H1 (cell line): ENCODE measurements at regions not wholly inside any gene's neighbourhood (a gene's known extent, or its start where the extent isn't known, plus 50 kb on each side); places are given as distances from the start of the nearest gene placed in this dataset.

ENCODE experiments used
- CTCF ChIA-PET: fragments of 300-600 bp; sonication (Branson Sonifier 250); formaldehyde crosslinking; loops from one replicate; lab custom pipeline; 2021; ENCODE audit not compliant: partially characterized antibody; lab: Charles Lee
- POLR2A ChIA-PET: fragments of 300-600 bp; sonication (Branson Sonifier 250); formaldehyde crosslinking; loops from one replicate; lab custom pipeline; 2021; ENCODE audit warnings: inconsistent platforms; ENCODE audit not compliant: partially characterized antibody; lab: Charles Lee
- DNase-seq, 2 experiments: peaks; one replicate each; pipeline versions ENCODE4 v3.0.0 to v3.0.0-alpha.2; 2010 to 2022; ENCODE audit warnings: low spot score in 2 of 2, low read depth in 1 of 2, mixed read lengths in 1 of 2
- FAIRE-seq: peaks from 2 replicates; lab custom pipeline; 2011; peaks lifted over from hg19 to GRCh38; lab: Jason Lieb, UNC
- H2AFZ ChIP-seq: 2 replicates; pipeline ENCODE4 v1.8.1; 2012; ENCODE audit warnings: low read length, inconsistent platforms
- H2AK5ac ChIP-seq: 2 replicates; pipeline ENCODE4 v1.6.1; 2013; ENCODE audit warnings: low read depth, low read length
- H2BK120ac ChIP-seq: replicated peaks from 2 replicates; pipeline ENCODE3; 2013; ENCODE audit warnings: low read depth, low read length, inconsistent platforms
- H2BK12ac ChIP-seq: 2 replicates; pipeline ENCODE4 v1.6.1; 2013; ENCODE audit warnings: low read depth, low read length
- H2BK15ac ChIP-seq: 2 replicates; pipeline ENCODE4 v1.6.1; 2013; ENCODE audit warnings: low read length
- H2BK20ac ChIP-seq: 2 replicates; pipeline ENCODE4 v1.6.1; 2013; ENCODE audit warnings: low read length
- H2BK5ac ChIP-seq: 2 replicates; pipeline ENCODE4 v1.6.1; 2013; ENCODE audit warnings: low read depth, low read length
- H3K14ac ChIP-seq: 2 replicates; pipeline ENCODE4 v1.6.1; 2013; ENCODE audit warnings: inconsistent platforms; ENCODE audit not compliant: insufficient read length
- H3K18ac ChIP-seq: 2 replicates; pipeline ENCODE4 v1.6.1; 2013; ENCODE audit warnings: low read length; ENCODE audit errors: extremely low read depth
- H3K23ac ChIP-seq: 2 replicates; pipeline ENCODE4 v1.6.1; 2013; ENCODE audit warnings: inconsistent platforms; ENCODE audit not compliant: insufficient read length
- H3K23me2 ChIP-seq: 2 replicates; pipeline ENCODE4 v1.6.1; 2013; ENCODE audit warnings: low read depth, low read length
- H3K27ac ChIP-seq: 2 replicates; pipeline ENCODE4 v1.6.1; 2011; ENCODE audit warnings: low read depth, low read length, inconsistent platforms
- H3K27me3 ChIP-seq, 4 experiments: replicated peaks in 1 of 4; 1 replicate in 1 of 4; 2 replicates in 3 of 4; pipeline versions ENCODE4 v1.6.1 to v1.8.1; 2011 to 2013; ENCODE audit warnings: low read length in 3 of 4, mild to moderate bottlenecking in 3 of 4, inconsistent platforms in 2 of 4, mixed read lengths in 2 of 4, moderate library complexity in 1 of 4; ENCODE audit not compliant: control insufficient read depth in 3 of 4, insufficient read depth in 3 of 4; ENCODE audit errors: extremely low read depth in 1 of 4
- H3K36me3 ChIP-seq, 4 experiments: 2 replicates each; pipeline versions ENCODE4 v1.6.1 to v1.8.1; 2011 to 2013; ENCODE audit warnings: mild to moderate bottlenecking in 4 of 4, low read length in 3 of 4, moderate library complexity in 2 of 4, control low read depth in 1 of 4, inconsistent platforms in 1 of 4; ENCODE audit not compliant: insufficient read depth in 4 of 4, control insufficient read depth in 2 of 4
- H3K4ac ChIP-seq: replicated peaks from 2 replicates; pipeline ENCODE3; 2013; ENCODE audit warnings: low read length, low read depth, mixed read lengths, inconsistent platforms; ENCODE audit not compliant: insufficient read length
- H3K4me1 ChIP-seq, 4 experiments: replicated peaks in 1 of 4; 1 replicate in 1 of 4; 2 replicates in 3 of 4; pipeline versions ENCODE4 v1.6.1 to v1.8.1; 2011 to 2013; ENCODE audit warnings: low read length in 3 of 4, inconsistent platforms in 2 of 4, mixed read lengths in 1 of 4; ENCODE audit not compliant: insufficient read depth in 4 of 4, control insufficient read depth in 3 of 4
- H3K4me2 ChIP-seq, 2 experiments: 2 replicates each; pipeline versions ENCODE4 v1.6.1 to v1.8.1; 2011 to 2013; ENCODE audit warnings: low read depth in 2 of 2, low read length in 2 of 2, control low read depth in 1 of 2, inconsistent platforms in 1 of 2, mild to moderate bottlenecking in 1 of 2; ENCODE audit not compliant: insufficient read depth in 1 of 2
- H3K4me3 ChIP-seq, 4 experiments: fragments of 200-600, 300-600 bp in 1 of 4; sonication (generic), shearing (Covaris generic), sonication (Bioruptor Twin) in 1 of 4; 2 replicates each; pipeline versions ENCODE4 v1.5.1 to v1.8.1; 2011 to 2016; ENCODE audit warnings: low read length in 4 of 4, low read depth in 3 of 4, control low read depth in 2 of 4, inconsistent platforms in 2 of 4, mild to moderate bottlenecking in 2 of 4, mixed read lengths in 1 of 4, moderate library complexity in 1 of 4; ENCODE audit not compliant: insufficient read depth in 2 of 4; ENCODE audit errors: extremely low read depth in 1 of 4
- H3K56ac ChIP-seq: replicated peaks from 2 replicates; pipeline ENCODE3; 2013; ENCODE audit warnings: low read depth, mild to moderate bottlenecking, mixed read lengths, low read length, inconsistent platforms; ENCODE audit not compliant: insufficient read length
- H3K79me1 ChIP-seq: 2 replicates; pipeline ENCODE4 v1.6.1; 2013; ENCODE audit warnings: low read depth, low read length, control low read depth
- H3K79me2 ChIP-seq, 2 experiments: 2 replicates each; pipeline versions ENCODE4 v1.6.1 to v1.8.1; 2012 to 2013; ENCODE audit warnings: low read length in 2 of 2, mild to moderate bottlenecking in 2 of 2, inconsistent platforms in 1 of 2; ENCODE audit not compliant: insufficient read depth in 2 of 2, control insufficient read depth in 1 of 2
- H3K9ac ChIP-seq, 4 experiments: replicated peaks in 1 of 4; 1 replicate in 1 of 4; 2 replicates in 3 of 4; pipeline versions ENCODE4 v1.6.1 to v1.8.1; 2011 to 2013; ENCODE audit warnings: low read depth in 3 of 4, low read length in 3 of 4, control low read depth in 2 of 4, mild to moderate bottlenecking in 2 of 4, moderate library complexity in 2 of 4, inconsistent platforms in 1 of 4; ENCODE audit errors: extremely low read depth in 1 of 4
- H3K9me3 ChIP-seq, 2 experiments: 2 replicates each; pipeline versions ENCODE4 v1.6.1 to v1.8.1; 2012 to 2013; ENCODE audit warnings: mild to moderate bottlenecking in 2 of 2, moderate library complexity in 2 of 2, control low read depth in 1 of 2, inconsistent platforms in 1 of 2, low read depth in 1 of 2, low read length in 1 of 2, mixed read lengths in 1 of 2; ENCODE audit not compliant: insufficient read depth in 2 of 2
- H4K20me1 ChIP-seq, 2 experiments: replicated peaks in 1 of 2; 2 replicates each; pipeline versions ENCODE3 to v1.8.1; 2011 to 2013; ENCODE audit warnings: inconsistent platforms in 2 of 2, low read length in 2 of 2, mild to moderate bottlenecking in 1 of 2; ENCODE audit not compliant: insufficient read depth in 2 of 2, control insufficient read depth in 1 of 2
- H4K5ac ChIP-seq: 2 replicates; pipeline ENCODE4 v1.6.1; 2013; ENCODE audit warnings: low read length, low read depth, mixed read lengths, inconsistent platforms; ENCODE audit not compliant: insufficient read length
- H4K8ac ChIP-seq: 2 replicates; pipeline ENCODE4 v1.8.0; 2013; ENCODE audit warnings: mild to moderate bottlenecking, moderate library complexity, low read length, inconsistent platforms; ENCODE audit not compliant: insufficient read depth; ENCODE audit errors: extremely low read depth
- H4K91ac ChIP-seq: replicated peaks from 2 replicates; pipeline ENCODE3; 2013; ENCODE audit warnings: low read length, mixed read lengths, inconsistent platforms; ENCODE audit not compliant: insufficient read length
- CTBP2 ChIP-seq: IDR thresholded peaks from 2 replicates; pipeline ENCODE4 v1.7.0; 2011; ENCODE audit warnings: borderline replicate concordance, mild to moderate bottlenecking, moderate library complexity, mixed read lengths, low read length; ENCODE audit not compliant: insufficient read depth, insufficient read length
- EGR1 ChIP-seq: IDR thresholded peaks from 2 replicates; pipeline ENCODE4 v1.6.1; 2011; ENCODE audit warnings: low read depth, low read length, borderline replicate concordance
- EZH2 ChIP-seq: fragments of 200-600 bp; sonication (generic); IDR thresholded peaks from 2 replicates; pipeline ENCODE4 v1.7.1; 2012; ENCODE audit warnings: low read depth, mild to moderate bottlenecking, moderate library complexity, low read length, inconsistent platforms; ENCODE audit not compliant: severe bottlenecking
- PHF8 ChIP-seq: fragments of 200-600 bp; sonication (generic); conservative IDR thresholded peaks from 2 replicates; pipeline ENCODE4 v1.7.1; 2012; ENCODE audit warnings: low read depth, mild to moderate bottlenecking, inconsistent platforms, low read length, moderate library complexity
- POU5F1 ChIP-seq: IDR thresholded peaks from 2 replicates; pipeline ENCODE4 v1.6.1; 2011; ENCODE audit warnings: low read depth, mild to moderate bottlenecking, low read length, moderate library complexity
- RFX5 ChIP-seq: IDR thresholded peaks from 2 replicates; pipeline ENCODE4 v1.6.1; 2011; ENCODE audit warnings: low read depth, low read length, improper control_type of control experiment, borderline replicate concordance
- RXRA ChIP-seq: IDR thresholded peaks from 2 replicates; pipeline ENCODE4 v1.6.1; 2011; ENCODE audit warnings: low read depth, mild to moderate bottlenecking, low read length, moderate library complexity; ENCODE audit not compliant: insufficient read depth
- SAP30 ChIP-seq: fragments of 300-600 bp; sonication (generic); IDR thresholded peaks from 2 replicates; pipeline ENCODE4 v1.7.1; 2012; ENCODE audit warnings: low read length, moderate library complexity, mild to moderate bottlenecking, inconsistent platforms; ENCODE audit not compliant: insufficient read depth, insufficient replicate concordance
- SIN3A ChIP-seq, 2 experiments: IDR thresholded peaks in 1 of 2; conservative IDR thresholded peaks in 1 of 2; 2 replicates each; pipeline ENCODE4 v1.6.1; 2011 to 2012; ENCODE audit warnings: low read length in 2 of 2, improper control_type of control experiment in 1 of 2, low read depth in 1 of 2, mild to moderate bottlenecking in 1 of 2
- SP1 ChIP-seq: IDR thresholded peaks from 2 replicates; pipeline ENCODE4 v1.6.1; 2011; ENCODE audit warnings: low read depth, low read length
- SP4 ChIP-seq: IDR thresholded peaks from 2 replicates; pipeline ENCODE4 v1.6.1; 2012; ENCODE audit warnings: low read length, inconsistent platforms
- SRF ChIP-seq: IDR thresholded peaks from 2 replicates; pipeline ENCODE4 v1.6.1; 2011; ENCODE audit warnings: mild to moderate bottlenecking, low read depth, low read length, moderate library complexity
- TAF1 ChIP-seq: IDR thresholded peaks from 2 replicates; pipeline ENCODE4 v1.6.1; 2011; ENCODE audit warnings: mild to moderate bottlenecking, low read depth, low read length
- TEAD4 ChIP-seq: IDR thresholded peaks from 2 replicates; pipeline ENCODE4 v1.6.1; 2012; ENCODE audit warnings: low read depth, low read length, inconsistent platforms, mixed read lengths
- WGBS, 2 experiments: shearing (Covaris generic) in 1 of 2; methylation state at CpG; one replicate each; pipeline versions ENCODE4 v1.1.6 to v1.1.7; 2013 to 2015; ENCODE audit warnings: low lambda C conversion rate in 2 of 2, mixed read lengths in 2 of 2, inconsistent platforms in 1 of 2, low coverage in 1 of 2, missing lambda C conversion rate in 1 of 2; ENCODE audit not compliant: insufficient replicate concordance in 2 of 2, insufficient coverage in 1 of 2, insufficient read length in 1 of 2; ENCODE audit errors: extremely low coverage in 1 of 2, missing lambda C conversion rate in 1 of 2; 5-methylcytosine and 5-hydroxymethylcytosine counted together

DNA sequence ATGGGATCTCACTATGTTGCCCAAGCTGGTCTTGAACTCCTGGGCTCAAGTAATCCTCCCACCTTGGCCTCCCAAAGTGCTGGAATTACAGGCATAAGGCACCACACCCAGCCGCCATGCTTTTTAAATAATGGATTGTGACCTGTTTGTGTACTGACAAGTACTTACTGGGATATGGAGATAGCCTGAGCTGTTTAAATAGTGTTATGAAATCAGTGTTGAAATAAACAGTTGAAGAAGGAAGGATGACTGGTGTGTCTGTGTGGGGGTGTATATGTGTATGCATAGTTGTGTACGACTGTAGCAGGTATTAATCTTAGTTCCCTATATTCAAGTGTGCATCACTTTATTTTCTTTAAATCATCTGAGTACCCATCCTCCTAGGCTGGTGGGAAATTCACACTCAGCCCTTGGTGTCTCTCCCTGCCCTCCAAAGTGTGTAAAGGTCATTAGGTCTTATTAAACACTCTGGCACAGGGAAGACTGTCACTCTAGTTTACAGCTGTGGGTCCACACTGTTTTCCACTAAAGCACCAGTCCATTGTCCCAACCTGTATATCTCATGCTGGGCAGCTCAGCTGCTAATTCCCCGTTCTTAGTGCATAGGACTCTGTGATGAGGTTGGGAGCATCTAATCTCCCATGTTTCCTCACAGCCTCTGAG is 91.0 kb downstream of the SNX18 start:
- H3K4ac ChIP-seq = no peak overlapping the region
- no peaks in the 10 kb centered on the region for H3K4me1 ChIP-seq
- H4K91ac ChIP-seq = no peak overlapping the region
- H2BK20ac ChIP-seq = no peak overlapping the region
- H2BK12ac ChIP-seq = no peak overlapping the region
- H3K9me3 ChIP-seq = no peaks in the 10 kb centered on the region
- no peak overlapping the region for H3K14ac ChIP-seq
- H3K23me2 ChIP-seq = no peaks in the 10 kb centered on the region
- no peak overlapping the region for H2AFZ ChIP-seq
- FAIRE-seq (no peak), DNase-seq (no peak)
- H4K8ac ChIP-seq = no peak overlapping the region
- no peak overlapping the region for H4K5ac ChIP-seq
- no peak overlapping the region for H3K18ac ChIP-seq
- H2BK15ac ChIP-seq = no peak overlapping the region
- no peak overlapping the region for H2AK5ac ChIP-seq
- H3K27me3 ChIP-seq = no peaks in the 10 kb centered on the region
- 89% methylated on average over 3 of the region's 3 CpGs; no CpG with 5 or more reads in 1 of the 2 experiments for WGBS, 2 experiments
- ChIA-PET CTCF (interaction anchor here (0.8 to 1.2 kb wide), 2 partner anchors 45 to 1437 kb away, joined by 3 read pairs; no protein-coding TSS in a partner anchor), POLR2A (no interaction called here)
- no peaks in the 10 kb centered on the region for H3K79me1 ChIP-seq
- no peak overlapping the region for H2BK120ac ChIP-seq
- no peak overlapping the region for H3K27ac ChIP-seq
- H3K4me3 ChIP-seq = no peak overlapping the region
- no peak overlapping the region for H3K23ac ChIP-seq
- H3K4me2 ChIP-seq = no peak overlapping the region
- no peak overlapping the region for H3K9ac ChIP-seq
- H3K56ac ChIP-seq = no peak overlapping the region
- H3K36me3 ChIP-seq = no peaks in the 10 kb centered on the region
- no peaks in the 10 kb centered on the region for H4K20me1 ChIP-seq
- H2BK5ac ChIP-seq = no peak overlapping the region
- no peaks in the 10 kb centered on the region for H3K79me2 ChIP-seq
- TF ChIP-seq POU5F1 (no peak), SAP30 (no peak), EGR1 (no peak), RXRA (no peak), TEAD4 (no peak), SIN3A (conservative IDR thresholded peaks at IDR 0.05 in 1 of 2, IDR thresholded peaks at IDR 0.05 in 1 of 2; ENCODE audit: low read depth in 1 of 2, low read length in 2 of 2) (no peak), PHF8 (no peak), RFX5 (no peak), EZH2 (no peak), SP4 (no peak), SRF (no peak), TAF1 (no peak), CTBP2 (no peak), SP1 (no peak)
